ENCODE measurements at regions not wholly inside any gene's neighbourhood (a gene's known extent, or its start where the extent isn't known, plus 50 kb on each side); places are given as distances from the start of the nearest gene placed in this dataset.

- TF ChIP-seq POLR2A (IDR thresholded peaks at IDR 0.05), result no peak
- no peak for TF ChIP-seq CTCF (IDR thresholded peaks at IDR 0.05 in 4 of 5, conservative IDR thresholded peaks at IDR 0.05 in 1 of 5)
Measured at GRCh38 chr13:21924958-21925357, 254.1 kb downstream of the FGF9 start.

Measured in gastrocnemius medialis (tissue), 4 donors.